Astrocyte (in vitro differentiated cells and primary cell): ENCODE measurements at regions not wholly inside any gene's neighbourhood (a gene's known extent, or its start where the extent isn't known, plus 50 kb on each side); places are given as distances from the start of the nearest gene placed in this dataset.

ENCODE experiments used
- DNase-seq: peaks from one replicate; pipeline ENCODE4 v3.0.0-alpha.2; 2010; ENCODE audit warnings: low read depth
- FAIRE-seq: peaks from 2 replicates; lab custom pipeline; 2011; peaks lifted over from hg19 to GRCh38; lab: Jason Lieb, UNC
- H2AFZ ChIP-seq: 2 replicates; pipeline ENCODE4 v1.6.0; 2012; ENCODE audit warnings: low read depth, low read length, inconsistent platforms
- H3K27ac ChIP-seq: 2 replicates; pipeline ENCODE4 v1.5.1; 2011; ENCODE audit warnings: low read depth, low read length, inconsistent platforms
- H3K27me3 ChIP-seq: 2 replicates; pipeline ENCODE4 v1.6.0; 2011; ENCODE audit warnings: low read length, inconsistent platforms; ENCODE audit not compliant: insufficient read depth
- H3K36me3 ChIP-seq: 2 replicates; pipeline ENCODE4 v1.5.1; 2011; ENCODE audit warnings: low read length, inconsistent platforms; ENCODE audit not compliant: insufficient read depth
- H3K4me1 ChIP-seq: 2 replicates; pipeline ENCODE4 v1.5.1; 2011; ENCODE audit warnings: low read length, inconsistent platforms; ENCODE audit not compliant: insufficient read depth
- H3K4me2 ChIP-seq: 2 replicates; pipeline ENCODE4 v1.6.0; 2012; ENCODE audit warnings: low read length, inconsistent platforms
- H3K4me3 ChIP-seq: 2 replicates; pipeline ENCODE4 v1.5.1; 2011; ENCODE audit warnings: low read depth, mild to moderate bottlenecking, low read length, inconsistent platforms; ENCODE audit not compliant: insufficient read depth
- H3K79me2 ChIP-seq: 2 replicates; pipeline ENCODE4 v1.6.0; 2012; ENCODE audit warnings: mild to moderate bottlenecking, low read length, inconsistent platforms; ENCODE audit not compliant: insufficient read depth
- H3K9ac ChIP-seq: 2 replicates; pipeline ENCODE4 v1.6.0; 2012; ENCODE audit warnings: mild to moderate bottlenecking, low read length, inconsistent platforms
- H3K9me3 ChIP-seq: 2 replicates; pipeline ENCODE4 v1.5.1; 2012; ENCODE audit warnings: low read depth, mild to moderate bottlenecking, low read length, inconsistent platforms; ENCODE audit not compliant: insufficient read depth
- H4K20me1 ChIP-seq: 2 replicates; pipeline ENCODE4 v1.6.0; 2012; ENCODE audit warnings: low read length, inconsistent platforms; ENCODE audit not compliant: insufficient read depth
- H3K27ac Mint-ChIP-seq: one replicate; pipeline ENCODE4 v1.8.0; 2021; ENCODE audit warnings: mild to moderate bottlenecking, mixed read lengths; ENCODE audit not compliant: unreplicated experiment
- H3K27me3 Mint-ChIP-seq: one replicate; pipeline ENCODE4 v1.8.0; 2021; ENCODE audit warnings: low read depth, mixed read lengths; ENCODE audit not compliant: unreplicated experiment
- H3K36me3 Mint-ChIP-seq: one replicate; pipeline ENCODE4 v1.8.0; 2021; ENCODE audit warnings: low read depth, mixed read lengths; ENCODE audit not compliant: unreplicated experiment
- H3K4me1 Mint-ChIP-seq: one replicate; pipeline ENCODE4 v1.8.0; 2021; ENCODE audit warnings: low read depth, mixed read lengths; ENCODE audit not compliant: unreplicated experiment
- H3K4me3 Mint-ChIP-seq: one replicate; pipeline ENCODE4 v1.8.0; 2021; ENCODE audit warnings: mild to moderate bottlenecking, moderate library complexity, mixed read lengths; ENCODE audit not compliant: unreplicated experiment
- H3K9me3 Mint-ChIP-seq: one replicate; pipeline ENCODE4 v1.8.0; 2021; ENCODE audit warnings: mild to moderate bottlenecking, mixed read lengths; ENCODE audit not compliant: unreplicated experiment
- EZH2 ChIP-seq: IDR thresholded peaks from 2 replicates; pipeline ENCODE4 v1.6.1; 2012; ENCODE audit warnings: mild to moderate bottlenecking, low read length, inconsistent platforms; ENCODE audit not compliant: insufficient read depth
- TF ChIP-seq, protein P1 (sequence below): IDR thresholded peaks from 2 replicates; pipeline ENCODE4 v1.5.1; 2011; ENCODE audit warnings: low read depth, mild to moderate bottlenecking, inconsistent platforms, low read length, moderate library complexity; ENCODE audit not compliant: insufficient read depth

- FAIRE-seq (no peak), DNase-seq (no peak)
- Histone ChIP-seq H3K27ac (no peak overlapping the region), H3K4me2 (no peak overlapping the region), H3K9ac (no peak overlapping the region), H2AFZ (no peak overlapping the region), H3K36me3 (no peaks in the 10 kb centered on the region), H3K9me3 (no peaks in the 10 kb centered on the region), H3K79me2 (no peaks in the 10 kb centered on the region), H3K4me1 (no peaks in the 10 kb centered on the region), H3K4me3 (no peak overlapping the region), H3K27me3 (no peaks in the 10 kb centered on the region), H4K20me1 (no peaks in the 10 kb centered on the region)
- Mint-ChIP-seq H3K27ac (no peak overlapping the region), H3K9me3 (no peaks in the 10 kb centered on the region), H3K27me3 (no peaks in the 10 kb centered on the region), H3K4me1 (no peaks in the 10 kb centered on the region), H3K36me3 (no peaks in the 10 kb centered on the region), H3K4me3 (no peak overlapping the region)
- no peak for TF ChIP-seq EZH2
- TF ChIP-seq, protein P1, sequence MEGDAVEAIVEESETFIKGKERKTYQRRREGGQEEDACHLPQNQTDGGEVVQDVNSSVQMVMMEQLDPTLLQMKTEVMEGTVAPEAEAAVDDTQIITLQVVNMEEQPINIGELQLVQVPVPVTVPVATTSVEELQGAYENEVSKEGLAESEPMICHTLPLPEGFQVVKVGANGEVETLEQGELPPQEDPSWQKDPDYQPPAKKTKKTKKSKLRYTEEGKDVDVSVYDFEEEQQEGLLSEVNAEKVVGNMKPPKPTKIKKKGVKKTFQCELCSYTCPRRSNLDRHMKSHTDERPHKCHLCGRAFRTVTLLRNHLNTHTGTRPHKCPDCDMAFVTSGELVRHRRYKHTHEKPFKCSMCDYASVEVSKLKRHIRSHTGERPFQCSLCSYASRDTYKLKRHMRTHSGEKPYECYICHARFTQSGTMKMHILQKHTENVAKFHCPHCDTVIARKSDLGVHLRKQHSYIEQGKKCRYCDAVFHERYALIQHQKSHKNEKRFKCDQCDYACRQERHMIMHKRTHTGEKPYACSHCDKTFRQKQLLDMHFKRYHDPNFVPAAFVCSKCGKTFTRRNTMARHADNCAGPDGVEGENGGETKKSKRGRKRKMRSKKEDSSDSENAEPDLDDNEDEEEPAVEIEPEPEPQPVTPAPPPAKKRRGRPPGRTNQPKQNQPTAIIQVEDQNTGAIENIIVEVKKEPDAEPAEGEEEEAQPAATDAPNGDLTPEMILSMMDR, result no peak
These were observed 1541.0 kb downstream of the PCDH7 start for GRCh38 chr4:32261196-32261595.

GRCh38 chr4:32268863-32269262, 1548.7 kb downstream of the PCDH7 start:
- Histone ChIP-seq H3K9me3 (no peaks in the 10 kb centered on the region), H2AFZ (no peak overlapping the region), H3K4me3 (no peak overlapping the region), H3K36me3 (no peaks in the 10 kb centered on the region), H3K27me3 (no peaks in the 10 kb centered on the region), H4K20me1 (no peaks in the 10 kb centered on the region), H3K79me2 (no peaks in the 10 kb centered on the region), H3K4me2 (no peak overlapping the region), H3K27ac (no peak overlapping the region), H3K4me1 (no peaks in the 10 kb centered on the region), H3K9ac (no peak overlapping the region)
- no peak for DNase-seq
- Mint-ChIP-seq H3K27ac (no peak overlapping the region), H3K27me3 (no peaks in the 10 kb centered on the region), H3K4me3 (no peak overlapping the region), H3K9me3 (no peaks in the 10 kb centered on the region), H3K4me1 (no peaks in the 10 kb centered on the region), H3K36me3 (no peaks in the 10 kb centered on the region)
- TF ChIP-seq, protein P1, result no peak
- TF ChIP-seq EZH2, result no peak
- no peak for FAIRE-seq

DNA sequence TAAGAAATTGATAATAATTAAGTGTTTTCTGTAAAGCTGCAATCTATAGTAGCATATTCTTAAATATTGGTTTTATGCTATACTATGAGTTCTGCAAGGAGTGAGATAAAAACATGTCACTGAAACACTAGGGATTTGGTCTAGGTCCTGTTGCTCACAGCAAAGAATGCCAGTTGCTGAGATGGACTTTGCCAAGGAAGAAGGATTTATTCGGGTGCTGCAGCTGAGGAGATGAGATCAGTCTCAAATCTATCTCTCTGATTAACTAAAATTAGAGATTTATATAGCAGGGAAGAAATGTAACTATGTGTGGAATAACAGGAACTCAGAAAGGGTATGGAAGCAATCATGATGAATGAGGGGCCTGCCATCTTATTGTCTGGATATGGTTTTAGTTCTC, 1569.9 kb downstream of the PCDH7 start:
- no peaks in the 10 kb centered on the region for H3K4me1 Mint-ChIP-seq
- H4K20me1 ChIP-seq, result no peaks in the 10 kb centered on the region
- TF ChIP-seq, protein P1, result no peak
- TF ChIP-seq EZH2, result no peak
- FAIRE-seq (no peak), DNase-seq (no peak)
- H3K79me2 ChIP-seq, result no peaks in the 10 kb centered on the region
- no peak overlapping the region for H2AFZ ChIP-seq
- H3K9me3 ChIP-seq, result no peaks in the 10 kb centered on the region
- no peak overlapping the region for H3K27ac Mint-ChIP-seq
- H3K36me3 Mint-ChIP-seq, result no peaks in the 10 kb centered on the region
- no peaks in the 10 kb centered on the region for H3K36me3 ChIP-seq
- no peak overlapping the region for H3K4me3 ChIP-seq
- H3K27me3 ChIP-seq, result no peaks in the 10 kb centered on the region
- H3K9me3 Mint-ChIP-seq, result no peaks in the 10 kb centered on the region
- no peaks in the 10 kb centered on the region for H3K27me3 Mint-ChIP-seq
- H3K9ac ChIP-seq, result no peak overlapping the region
- H3K4me3 Mint-ChIP-seq, result no peak overlapping the region
- H3K27ac ChIP-seq, result no peak overlapping the region
- H3K4me2 ChIP-seq, result no peak overlapping the region
- no peaks in the 10 kb centered on the region for H3K4me1 ChIP-seq
